IPS-18a (cell line): ENCODE measurements at regions not wholly inside any gene's neighbourhood (a gene's known extent, or its start where the extent isn't known, plus 50 kb on each side); places are given as distances from the start of the nearest gene placed in this dataset.

Experiments
- H3K27ac ChIP-seq: one replicate; pipeline ENCODE4 v1.5.1; 2013; ENCODE audit warnings: low read length
- H3K27me3 ChIP-seq: one replicate; pipeline ENCODE4 v1.6.1; 2013; ENCODE audit warnings: mild to moderate bottlenecking, low read length; ENCODE audit not compliant: control insufficient read depth, insufficient read depth
- H3K36me3 ChIP-seq: one replicate; pipeline ENCODE4 v1.6.1; 2013; ENCODE audit warnings: low read depth, low read length; ENCODE audit not compliant: control insufficient read depth
- H3K4me1 ChIP-seq: one replicate; pipeline ENCODE4 v1.6.1; 2013; ENCODE audit warnings: low read depth, low read length; ENCODE audit not compliant: control insufficient read depth
- H3K4me3 ChIP-seq: one replicate; pipeline ENCODE4 v1.5.1; 2013; ENCODE audit warnings: low read length
- H3K9ac ChIP-seq: one replicate; pipeline ENCODE4 v1.6.1; 2013; ENCODE audit warnings: mild to moderate bottlenecking, low read length, moderate library complexity
- H3K9me3 ChIP-seq: one replicate; pipeline ENCODE4 v1.6.1; 2013; ENCODE audit warnings: low read depth, low read length; ENCODE audit not compliant: control insufficient read depth

GRCh38 chr6:87879132-87879861 lies 168.3 kb upstream of the SPACA1 start:
- Histone ChIP-seq H3K4me1 (no peaks in the 10 kb centered on the region), H3K9ac (no peak overlapping the region), H3K36me3 (no peaks in the 10 kb centered on the region), H3K4me3 (no peak overlapping the region), H3K9me3 (no peaks in the 10 kb centered on the region), H3K27ac (no peak overlapping the region), H3K27me3 (no peaks in the 10 kb centered on the region)

GRCh38 chr6:87875781-87876180 lies 171.9 kb upstream of the SPACA1 start:
- H3K9ac ChIP-seq: no peak overlapping the region
- H3K27me3 ChIP-seq: no peaks in the 10 kb centered on the region
- no peaks in the 10 kb centered on the region for H3K4me1 ChIP-seq
- H3K9me3 ChIP-seq: no peaks in the 10 kb centered on the region
- no peak overlapping the region for H3K27ac ChIP-seq
- no peak overlapping the region for H3K4me3 ChIP-seq
- H3K36me3 ChIP-seq: no peaks in the 10 kb centered on the region

DNA sequence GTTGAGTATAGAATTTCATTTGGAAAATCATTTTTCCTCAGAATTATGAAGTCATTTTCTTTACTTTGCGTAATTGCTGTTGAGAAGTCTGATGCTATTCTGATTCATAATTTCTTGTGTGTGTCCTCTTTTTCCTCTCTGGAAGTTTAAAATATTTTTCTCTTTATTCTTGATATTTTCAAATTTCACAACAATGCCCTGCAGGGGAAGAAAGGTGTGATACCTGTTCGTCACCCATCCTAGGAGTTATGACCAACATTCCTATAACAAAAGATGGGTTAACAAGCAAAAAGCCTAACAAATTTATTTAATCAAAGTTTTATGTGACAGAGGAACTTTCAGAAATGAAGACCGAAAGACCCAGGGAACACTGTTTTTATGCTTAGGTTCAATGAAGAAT lies 171.5 kb upstream of the AKIRIN2 start:
- no peak overlapping the region for H3K4me3 ChIP-seq
- H3K27ac ChIP-seq: no peak overlapping the region
- no peaks in the 10 kb centered on the region for H3K4me1 ChIP-seq
- H3K9me3 ChIP-seq: no peaks in the 10 kb centered on the region
- H3K36me3 ChIP-seq: no peaks in the 10 kb centered on the region
- H3K9ac ChIP-seq: no peak overlapping the region
- H3K27me3 ChIP-seq: no peaks in the 10 kb centered on the region

DNA sequence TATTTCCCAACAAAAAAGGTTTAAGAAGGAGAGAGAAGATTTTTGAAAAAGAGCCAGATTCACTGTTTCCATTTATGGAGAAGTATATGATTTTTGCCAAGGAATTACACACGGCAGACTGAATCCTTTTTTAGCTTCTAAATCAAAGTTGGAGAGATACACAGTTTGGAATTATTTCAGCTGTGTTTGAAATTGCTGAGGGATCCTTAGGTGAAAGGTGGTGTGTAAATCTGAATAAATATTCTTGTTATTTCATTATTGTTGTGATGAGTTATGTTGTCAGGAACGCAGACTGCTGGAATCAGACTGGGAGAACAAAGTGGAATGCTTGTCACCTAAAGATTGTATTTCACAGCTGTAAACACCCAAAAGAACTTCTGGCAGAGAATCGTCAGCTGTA lies 168.5 kb upstream of the AKIRIN2 start:
- H3K36me3 ChIP-seq: no peaks in the 10 kb centered on the region
- H3K4me1 ChIP-seq: no peaks in the 10 kb centered on the region
- H3K4me3 ChIP-seq: no peak overlapping the region
- H3K9me3 ChIP-seq: no peaks in the 10 kb centered on the region
- H3K27me3 ChIP-seq: no peaks in the 10 kb centered on the region
- H3K9ac ChIP-seq: no peak overlapping the region
- H3K27ac ChIP-seq: no peak overlapping the region

GRCh38 chr6:87869064-87869905 lies 167.3 kb upstream of the AKIRIN2 start:
- no peaks in the 10 kb centered on the region for H3K27me3 ChIP-seq
- no peaks in the 10 kb centered on the region for H3K4me1 ChIP-seq
- no peak overlapping the region for H3K27ac ChIP-seq
- H3K4me3 ChIP-seq: no peak overlapping the region
- no peaks in the 10 kb centered on the region for H3K9me3 ChIP-seq
- H3K9ac ChIP-seq: no peak overlapping the region
- H3K36me3 ChIP-seq: no peaks in the 10 kb centered on the region

DNA sequence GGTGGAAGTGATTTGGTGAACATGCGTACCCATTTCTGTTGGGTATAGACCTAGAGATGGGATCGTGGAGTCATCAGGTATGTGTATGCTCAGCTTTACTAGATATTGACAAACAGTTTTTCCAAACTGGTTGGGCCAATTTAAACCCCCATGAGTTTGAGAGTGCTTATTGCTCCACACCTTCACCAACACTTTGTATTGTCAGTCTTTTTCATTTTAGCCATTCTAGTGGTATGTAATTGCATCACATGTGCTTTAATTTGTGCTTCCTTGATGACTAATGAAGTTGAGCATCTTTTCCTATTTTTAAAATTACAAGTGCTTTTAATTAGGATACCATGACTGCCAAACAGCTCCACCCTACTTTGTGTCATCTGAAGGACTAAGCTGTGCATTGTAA lies 158.9 kb upstream of the AKIRIN2 start:
- no peak overlapping the region for H3K4me3 ChIP-seq

GRCh38 chr6:87858440-87858839 lies 156.4 kb upstream of the AKIRIN2 start:
- Histone ChIP-seq H3K4me3 (no peak overlapping the region), H3K36me3 (no peaks in the 10 kb centered on the region), H3K27me3 (no peaks in the 10 kb centered on the region), H3K9me3 (no peaks in the 10 kb centered on the region), H3K9ac (no peak overlapping the region), H3K4me1 (no peaks in the 10 kb centered on the region), H3K27ac (no peak overlapping the region)

More for the DNA sequence above, 158.9 kb upstream of the AKIRIN2 start:
- Histone ChIP-seq H3K36me3 (no peaks in the 10 kb centered on the region), H3K27ac (no peak overlapping the region), H3K27me3 (no peaks in the 10 kb centered on the region), H3K9ac (no peak overlapping the region), H3K4me1 (no peaks in the 10 kb centered on the region), H3K9me3 (no peaks in the 10 kb centered on the region)

GRCh38 chr6:87851674-87852299 lies 149.8 kb upstream of the AKIRIN2 start:
- H3K27ac ChIP-seq: no peak overlapping the region
- H3K9ac ChIP-seq: no peak overlapping the region
- no peaks in the 10 kb centered on the region for H3K36me3 ChIP-seq
- H3K4me1 ChIP-seq: no peaks in the 10 kb centered on the region
- H3K27me3 ChIP-seq: no peaks in the 10 kb centered on the region
- no peaks in the 10 kb centered on the region for H3K9me3 ChIP-seq
- H3K4me3 ChIP-seq: no peak overlapping the region

DNA sequence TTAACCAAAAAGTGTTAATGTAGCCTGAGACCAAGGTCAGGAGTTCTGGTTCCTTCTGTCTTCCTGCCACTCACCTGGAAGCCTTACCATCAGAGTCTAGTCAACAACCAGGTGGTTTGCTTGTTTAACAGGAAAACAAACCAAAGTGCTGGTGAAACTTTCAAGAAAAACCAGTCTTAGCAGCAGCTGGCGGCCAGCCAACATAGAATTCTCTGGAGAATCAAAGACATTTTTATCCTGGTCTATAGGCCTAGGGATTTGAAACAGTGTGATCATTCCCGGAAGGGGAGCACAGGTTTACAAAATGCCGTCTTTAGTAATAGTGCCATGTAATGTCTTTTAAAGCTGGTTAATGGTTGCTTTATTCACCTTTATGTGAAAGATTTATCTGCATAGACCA lies 146.6 kb upstream of the AKIRIN2 start:
- Histone ChIP-seq H3K4me3 (no peak overlapping the region), H3K9me3 (no peaks in the 10 kb centered on the region), H3K27me3 (no peaks in the 10 kb centered on the region), H3K36me3 (no peaks in the 10 kb centered on the region), H3K27ac (no peak overlapping the region), H3K9ac (no peak overlapping the region), H3K4me1 (no peaks in the 10 kb centered on the region)

GRCh38 chr6:87847830-87848210 lies 145.8 kb upstream of the AKIRIN2 start:
- H3K4me1 ChIP-seq: no peaks in the 10 kb centered on the region
- H3K4me3 ChIP-seq: no peak overlapping the region
- H3K27ac ChIP-seq: no peak overlapping the region
- H3K27me3 ChIP-seq: no peaks in the 10 kb centered on the region
- H3K36me3 ChIP-seq: no peaks in the 10 kb centered on the region
- H3K9me3 ChIP-seq: no peaks in the 10 kb centered on the region
- H3K9ac ChIP-seq: no peak overlapping the region

- Histone ChIP-seq H3K9me3 (no peaks in the 10 kb centered on the region), H3K9ac (no peak overlapping the region), H3K27ac (no peak overlapping the region), H3K4me3 (no peak overlapping the region), H3K27me3 (no peaks in the 10 kb centered on the region), H3K4me1 (no peaks in the 10 kb centered on the region), H3K36me3 (no peaks in the 10 kb centered on the region)
Measured at GRCh38 chr6:87847135-87847829, 145.2 kb upstream of the AKIRIN2 start.
